Astrocyte (in vitro differentiated cells and primary cell): ENCODE measurements at regions not wholly inside any gene's neighbourhood (a gene's known extent, or its start where the extent isn't known, plus 50 kb on each side); places are given as distances from the start of the nearest gene placed in this dataset.
A peak's percentile ranks its signal among the peaks of the same experiment; 100 is the strongest.
"Not testable (repeated sequence)": the region's sequence is repeated elsewhere in the genome, so short reads cannot be mapped to it uniquely, and the experiment has no call there.

Source experiments
- DNase-seq: peaks from one replicate; pipeline ENCODE4 v3.0.0-alpha.2; 2010; ENCODE audit warnings: low read depth
- FAIRE-seq: peaks from 2 replicates; lab custom pipeline; 2011; peaks lifted over from hg19 to GRCh38; lab: Jason Lieb, UNC
- H2AFZ ChIP-seq: 2 replicates; pipeline ENCODE4 v1.6.0; 2012; ENCODE audit warnings: low read depth, low read length, inconsistent platforms
- H3K27ac ChIP-seq: 2 replicates; pipeline ENCODE4 v1.5.1; 2011; ENCODE audit warnings: low read depth, low read length, inconsistent platforms
- H3K27me3 ChIP-seq: 2 replicates; pipeline ENCODE4 v1.6.0; 2011; ENCODE audit warnings: low read length, inconsistent platforms; ENCODE audit not compliant: insufficient read depth
- H3K36me3 ChIP-seq: 2 replicates; pipeline ENCODE4 v1.5.1; 2011; ENCODE audit warnings: low read length, inconsistent platforms; ENCODE audit not compliant: insufficient read depth
- H3K4me1 ChIP-seq: 2 replicates; pipeline ENCODE4 v1.5.1; 2011; ENCODE audit warnings: low read length, inconsistent platforms; ENCODE audit not compliant: insufficient read depth
- H3K4me2 ChIP-seq: 2 replicates; pipeline ENCODE4 v1.6.0; 2012; ENCODE audit warnings: low read length, inconsistent platforms
- H3K4me3 ChIP-seq: 2 replicates; pipeline ENCODE4 v1.5.1; 2011; ENCODE audit warnings: low read depth, mild to moderate bottlenecking, low read length, inconsistent platforms; ENCODE audit not compliant: insufficient read depth
- H3K79me2 ChIP-seq: 2 replicates; pipeline ENCODE4 v1.6.0; 2012; ENCODE audit warnings: mild to moderate bottlenecking, low read length, inconsistent platforms; ENCODE audit not compliant: insufficient read depth
- H3K9ac ChIP-seq: 2 replicates; pipeline ENCODE4 v1.6.0; 2012; ENCODE audit warnings: mild to moderate bottlenecking, low read length, inconsistent platforms
- H3K9me3 ChIP-seq: 2 replicates; pipeline ENCODE4 v1.5.1; 2012; ENCODE audit warnings: low read depth, mild to moderate bottlenecking, low read length, inconsistent platforms; ENCODE audit not compliant: insufficient read depth
- H4K20me1 ChIP-seq: 2 replicates; pipeline ENCODE4 v1.6.0; 2012; ENCODE audit warnings: low read length, inconsistent platforms; ENCODE audit not compliant: insufficient read depth
- H3K27ac Mint-ChIP-seq: one replicate; pipeline ENCODE4 v1.8.0; 2021; ENCODE audit warnings: mild to moderate bottlenecking, mixed read lengths; ENCODE audit not compliant: unreplicated experiment
- H3K27me3 Mint-ChIP-seq: one replicate; pipeline ENCODE4 v1.8.0; 2021; ENCODE audit warnings: low read depth, mixed read lengths; ENCODE audit not compliant: unreplicated experiment
- H3K36me3 Mint-ChIP-seq: one replicate; pipeline ENCODE4 v1.8.0; 2021; ENCODE audit warnings: low read depth, mixed read lengths; ENCODE audit not compliant: unreplicated experiment
- H3K4me1 Mint-ChIP-seq: one replicate; pipeline ENCODE4 v1.8.0; 2021; ENCODE audit warnings: low read depth, mixed read lengths; ENCODE audit not compliant: unreplicated experiment
- H3K4me3 Mint-ChIP-seq: one replicate; pipeline ENCODE4 v1.8.0; 2021; ENCODE audit warnings: mild to moderate bottlenecking, moderate library complexity, mixed read lengths; ENCODE audit not compliant: unreplicated experiment
- H3K9me3 Mint-ChIP-seq: one replicate; pipeline ENCODE4 v1.8.0; 2021; ENCODE audit warnings: mild to moderate bottlenecking, mixed read lengths; ENCODE audit not compliant: unreplicated experiment
- EZH2 ChIP-seq: IDR thresholded peaks from 2 replicates; pipeline ENCODE4 v1.6.1; 2012; ENCODE audit warnings: mild to moderate bottlenecking, low read length, inconsistent platforms; ENCODE audit not compliant: insufficient read depth
- TF ChIP-seq, protein P1 (sequence below): IDR thresholded peaks from 2 replicates; pipeline ENCODE4 v1.5.1; 2011; ENCODE audit warnings: low read depth, mild to moderate bottlenecking, inconsistent platforms, low read length, moderate library complexity; ENCODE audit not compliant: insufficient read depth

DNA sequence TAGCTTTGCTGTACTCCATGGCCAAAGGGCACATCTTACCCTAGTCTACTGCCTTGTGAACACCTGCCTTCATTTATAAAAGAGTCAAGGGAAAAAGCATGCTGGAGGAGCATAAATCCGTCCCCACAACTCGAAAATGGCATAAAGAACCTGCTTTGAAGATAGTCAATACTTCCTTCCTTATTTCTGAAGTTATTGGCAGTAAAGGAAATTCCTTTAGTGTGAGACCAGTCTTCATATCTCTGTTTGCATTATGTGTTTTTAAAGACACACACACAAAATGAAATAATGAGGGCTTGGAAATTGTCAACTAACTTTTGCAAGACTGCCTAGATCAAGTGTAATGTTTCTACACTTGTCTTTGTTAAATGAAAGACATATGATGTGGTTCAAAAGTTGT, 408.4 kb downstream of the SPRY2 start:
- no peaks in the 10 kb centered on the region for H3K79me2 ChIP-seq
- no peaks in the 10 kb centered on the region for H3K27me3 ChIP-seq
- H3K9me3 ChIP-seq = no peaks in the 10 kb centered on the region
- H3K4me3 ChIP-seq = no peak overlapping the region
- no peak overlapping the region for H3K4me2 ChIP-seq
- Mint-ChIP-seq H3K4me3 (no peak overlapping the region), H3K27ac (no peak overlapping the region), H3K4me1 (peaks cover 24% of the 10 kb centered on the region), H3K9me3 (peaks cover 2% of the 10 kb centered on the region), H3K27me3 (no peaks in the 10 kb centered on the region), H3K36me3 (no peaks in the 10 kb centered on the region)
- H4K20me1 ChIP-seq = no peaks in the 10 kb centered on the region
- peaks cover 23% of the 10 kb centered on the region for H3K4me1 ChIP-seq
- no peaks in the 10 kb centered on the region for H3K36me3 ChIP-seq
- no peak for TF ChIP-seq EZH2
- TF ChIP-seq, protein P1, sequence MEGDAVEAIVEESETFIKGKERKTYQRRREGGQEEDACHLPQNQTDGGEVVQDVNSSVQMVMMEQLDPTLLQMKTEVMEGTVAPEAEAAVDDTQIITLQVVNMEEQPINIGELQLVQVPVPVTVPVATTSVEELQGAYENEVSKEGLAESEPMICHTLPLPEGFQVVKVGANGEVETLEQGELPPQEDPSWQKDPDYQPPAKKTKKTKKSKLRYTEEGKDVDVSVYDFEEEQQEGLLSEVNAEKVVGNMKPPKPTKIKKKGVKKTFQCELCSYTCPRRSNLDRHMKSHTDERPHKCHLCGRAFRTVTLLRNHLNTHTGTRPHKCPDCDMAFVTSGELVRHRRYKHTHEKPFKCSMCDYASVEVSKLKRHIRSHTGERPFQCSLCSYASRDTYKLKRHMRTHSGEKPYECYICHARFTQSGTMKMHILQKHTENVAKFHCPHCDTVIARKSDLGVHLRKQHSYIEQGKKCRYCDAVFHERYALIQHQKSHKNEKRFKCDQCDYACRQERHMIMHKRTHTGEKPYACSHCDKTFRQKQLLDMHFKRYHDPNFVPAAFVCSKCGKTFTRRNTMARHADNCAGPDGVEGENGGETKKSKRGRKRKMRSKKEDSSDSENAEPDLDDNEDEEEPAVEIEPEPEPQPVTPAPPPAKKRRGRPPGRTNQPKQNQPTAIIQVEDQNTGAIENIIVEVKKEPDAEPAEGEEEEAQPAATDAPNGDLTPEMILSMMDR = no peak
- no peak for DNase-seq
- FAIRE-seq = no peak
- no peak overlapping the region for H2AFZ ChIP-seq
- H3K27ac ChIP-seq = no peak overlapping the region
- no peak overlapping the region for H3K9ac ChIP-seq

DNA sequence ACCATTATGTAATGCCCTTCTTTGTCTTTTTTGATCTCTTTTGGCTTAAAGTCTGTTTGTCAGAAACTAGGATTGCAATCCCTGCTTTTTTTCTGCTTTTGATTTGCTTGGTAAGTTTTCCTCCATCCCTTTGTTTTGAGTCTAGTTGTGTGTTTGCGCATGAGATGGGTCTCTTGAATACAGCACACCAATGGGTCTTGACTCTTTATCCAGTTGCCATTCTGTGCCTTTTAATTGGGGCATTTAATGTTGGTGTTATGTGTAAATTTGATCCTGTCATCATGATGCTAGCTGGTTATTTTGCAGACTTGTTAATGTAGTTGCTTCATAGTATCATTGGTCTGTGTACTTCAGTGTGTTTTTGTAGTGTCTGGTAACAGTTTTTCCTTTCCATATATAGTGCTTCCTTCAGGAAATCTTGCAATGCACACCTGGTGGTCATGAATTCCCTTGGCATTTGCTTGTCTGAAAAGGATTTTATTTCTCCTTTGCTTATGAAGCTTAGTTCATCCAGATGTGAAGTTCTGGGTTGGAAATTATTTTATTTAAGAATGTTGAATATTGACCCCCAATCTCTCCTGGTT, 416.9 kb downstream of the SPRY2 start:
- not testable (repeated sequence) for H3K36me3 ChIP-seq, H3K4me1 ChIP-seq, H4K20me1 ChIP-seq, H3K4me1 Mint-ChIP-seq, H3K27ac Mint-ChIP-seq, FAIRE-seq, H3K9ac ChIP-seq, H3K9me3 ChIP-seq, H3K36me3 Mint-ChIP-seq, H3K27me3 ChIP-seq, H3K79me2 ChIP-seq, H2AFZ ChIP-seq, H3K4me3 Mint-ChIP-seq, H3K4me3 ChIP-seq, H3K4me2 ChIP-seq, H3K27me3 Mint-ChIP-seq, DNase-seq, H3K27ac ChIP-seq
- peaks cover 27% of the 10 kb centered on the region for H3K9me3 Mint-ChIP-seq

DNA sequence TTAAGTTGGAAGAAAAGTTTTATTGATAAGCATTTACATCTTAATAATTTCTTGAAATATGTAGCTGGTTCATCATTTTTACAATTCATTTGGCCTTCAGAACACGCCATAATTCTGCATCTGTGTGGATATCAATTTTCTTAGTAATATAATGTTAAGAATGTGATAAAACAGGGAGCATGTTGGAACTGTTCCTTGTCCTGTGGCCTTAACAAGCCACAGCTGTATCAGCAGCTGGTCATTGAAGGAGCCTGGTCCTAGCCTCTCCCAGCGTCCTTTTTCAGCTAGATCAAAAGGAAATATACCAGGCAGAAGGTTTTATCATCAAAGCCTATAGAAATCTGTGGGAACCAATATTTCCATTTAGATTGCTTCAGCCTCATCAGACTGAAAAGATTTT, 421.8 kb downstream of the SPRY2 start:
- Mint-ChIP-seq H3K27ac (peak overlapping the region; percentile 23), H3K4me3 (no peak overlapping the region), H3K36me3 (no peaks in the 10 kb centered on the region), H3K4me1 (peaks cover 11% of the 10 kb centered on the region), H3K9me3 (peaks cover 16% of the 10 kb centered on the region), H3K27me3 (no peaks in the 10 kb centered on the region)
- no peaks in the 10 kb centered on the region for H3K79me2 ChIP-seq
- no peaks in the 10 kb centered on the region for H3K36me3 ChIP-seq
- no peaks in the 10 kb centered on the region for H4K20me1 ChIP-seq
- H3K9ac ChIP-seq = no peak overlapping the region
- no peak overlapping the region for H3K27ac ChIP-seq
- DNase-seq (no peak), FAIRE-seq (no peak)
- H2AFZ ChIP-seq = no peak overlapping the region
- no peaks in the 10 kb centered on the region for H3K9me3 ChIP-seq
- no peak overlapping the region for H3K4me2 ChIP-seq
- H3K4me3 ChIP-seq = no peak overlapping the region
- H3K4me1 ChIP-seq = no peaks in the 10 kb centered on the region
- TF ChIP-seq, protein P1 = no peak
- TF ChIP-seq EZH2 = no peak
- H3K27me3 ChIP-seq = no peaks in the 10 kb centered on the region
